Fibroblast of skin of scalp (primary cell): ENCODE measurements at regions not wholly inside any gene's neighbourhood (a gene's known extent, or its start where the extent isn't known, plus 50 kb on each side); places are given as distances from the start of the nearest gene placed in this dataset.

Experiments
- DNase-seq: peaks from one replicate; pipeline ENCODE4 v3.0.0-alpha.2; 2013

DNA sequence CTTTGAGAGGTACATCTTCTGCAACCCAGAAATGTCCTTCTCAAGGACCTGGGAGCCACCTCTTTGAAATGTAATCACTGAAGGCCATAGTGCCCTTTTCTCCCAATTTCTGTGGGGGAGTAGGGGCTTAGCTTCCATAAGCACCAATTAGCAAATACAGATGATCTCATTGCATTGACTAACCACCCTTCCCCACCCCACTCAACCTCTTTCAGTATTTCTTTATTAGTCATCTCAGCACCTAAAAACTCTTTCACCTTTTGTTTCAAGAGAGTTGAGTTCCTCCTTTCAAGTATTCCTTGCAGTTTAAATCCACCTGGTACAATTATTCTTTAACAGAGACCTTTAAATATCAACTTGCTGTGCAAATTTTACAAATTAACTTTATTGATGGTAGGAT is 1011.8 kb upstream of the CDH2 start:
- DNase-seq = no peak

DNA sequence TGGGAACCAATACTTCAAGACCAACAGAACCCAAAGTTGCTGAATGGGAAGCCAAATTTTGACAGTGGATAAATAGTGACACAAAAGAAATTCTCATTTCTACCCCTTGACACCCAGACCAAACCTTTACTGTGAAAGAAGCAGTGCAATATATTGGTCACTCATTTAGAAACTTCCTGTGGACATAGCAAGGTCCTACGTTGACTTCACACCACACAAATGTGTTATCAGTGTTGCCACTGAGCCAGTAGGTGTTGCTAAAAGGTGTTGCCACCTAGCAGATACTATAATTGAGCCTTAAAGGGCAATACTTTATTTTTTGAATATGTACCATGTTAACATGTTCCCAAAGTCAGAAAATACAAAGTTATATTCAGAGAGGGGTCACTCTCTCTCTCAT is 1008.9 kb upstream of the CDH2 start:
- no peak for DNase-seq

DNA sequence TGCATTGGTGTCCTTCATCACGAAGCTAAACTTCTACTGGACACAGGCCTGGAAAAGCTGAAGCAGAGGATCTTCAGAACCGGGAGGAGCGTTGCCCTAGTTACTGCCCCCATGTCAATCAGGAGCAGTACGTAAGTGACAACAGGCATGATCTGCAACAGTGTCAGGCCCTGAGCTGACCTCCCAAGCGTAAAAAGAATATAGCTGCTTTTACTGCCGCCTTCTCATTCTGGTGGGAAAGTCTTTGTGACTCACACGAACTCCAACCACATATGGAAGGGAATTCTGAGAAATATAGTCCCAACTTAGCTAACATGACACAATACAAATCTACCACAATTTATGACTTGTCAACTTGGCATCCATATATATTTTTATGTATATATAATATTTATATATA is 1007.7 kb upstream of the CDH2 start:
- DNase-seq = peak; percentile 83

DNA sequence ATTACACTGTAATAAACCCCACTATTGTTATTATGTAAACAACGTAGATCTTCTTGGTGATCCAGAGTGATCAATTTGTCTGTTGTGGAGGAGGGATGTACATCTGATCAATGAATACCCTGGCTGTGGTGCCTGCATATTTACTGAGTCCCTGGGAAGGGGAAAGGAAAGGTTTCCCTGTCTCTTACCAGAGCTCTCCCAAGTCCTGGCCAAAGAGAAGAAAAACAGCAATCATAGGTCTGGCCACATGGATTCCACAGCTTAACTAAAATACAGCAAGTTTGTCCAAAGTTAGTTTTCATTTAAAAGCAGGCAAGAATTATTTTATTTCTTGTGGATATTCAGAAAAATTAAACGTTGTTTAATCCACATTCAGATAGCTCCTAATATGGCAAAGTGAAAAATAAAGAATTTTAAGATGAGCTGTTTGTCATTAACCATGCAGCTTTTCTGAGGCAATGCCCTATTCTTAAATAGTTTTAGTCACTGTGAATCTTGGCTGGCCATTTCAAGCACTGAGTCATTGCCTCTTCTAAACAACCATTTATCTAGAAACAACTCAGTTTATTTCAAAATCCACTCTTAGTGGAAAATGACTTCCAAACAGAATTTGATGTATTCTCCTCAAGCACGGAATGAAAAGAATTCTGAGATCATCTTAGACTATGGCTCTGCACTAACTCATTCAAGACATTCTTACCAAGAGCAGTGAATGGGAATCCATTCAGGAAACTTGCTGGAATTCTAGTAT is 1004.4 kb upstream of the CDH2 start:
- peak; percentile 97 for DNase-seq

DNA sequence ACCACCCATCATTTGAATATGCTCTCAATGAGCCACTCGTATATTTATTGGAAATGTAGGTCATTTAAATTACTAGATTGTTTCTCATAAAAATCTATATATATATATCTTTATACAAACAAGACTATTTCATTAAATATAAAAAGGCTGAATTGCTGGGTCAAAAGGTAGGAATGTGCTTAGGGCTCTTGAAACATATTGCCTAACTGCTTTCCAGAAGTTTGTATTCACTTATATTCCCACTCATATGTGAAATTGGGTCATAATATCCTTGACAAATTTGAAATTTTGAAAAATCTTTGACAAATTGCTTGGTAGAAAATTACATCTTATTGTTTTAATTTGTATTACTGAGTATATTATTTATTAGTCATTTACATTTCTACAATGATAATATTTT is 999.8 kb upstream of the CDH2 start:
- DNase-seq = no peak

DNA sequence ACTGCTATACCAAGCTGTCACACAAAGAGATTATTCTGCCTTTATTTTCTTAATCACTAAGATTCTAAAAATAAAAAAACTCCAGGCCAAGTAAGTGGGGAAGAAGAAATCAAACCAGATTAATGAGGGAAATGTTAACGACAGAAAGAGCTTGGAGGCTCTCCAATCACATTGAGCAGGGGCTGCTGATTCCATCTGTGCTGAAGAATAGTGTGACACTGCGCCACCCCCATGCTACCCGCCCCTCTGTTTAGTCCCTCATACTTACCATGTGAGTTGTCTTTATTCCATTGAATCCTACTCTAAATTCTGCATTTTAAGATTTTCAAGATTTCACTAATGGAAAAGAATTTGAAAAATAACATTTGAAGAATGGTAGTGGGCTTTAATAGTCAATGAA is 998.0 kb upstream of the CDH2 start:
- no peak for DNase-seq

DNA sequence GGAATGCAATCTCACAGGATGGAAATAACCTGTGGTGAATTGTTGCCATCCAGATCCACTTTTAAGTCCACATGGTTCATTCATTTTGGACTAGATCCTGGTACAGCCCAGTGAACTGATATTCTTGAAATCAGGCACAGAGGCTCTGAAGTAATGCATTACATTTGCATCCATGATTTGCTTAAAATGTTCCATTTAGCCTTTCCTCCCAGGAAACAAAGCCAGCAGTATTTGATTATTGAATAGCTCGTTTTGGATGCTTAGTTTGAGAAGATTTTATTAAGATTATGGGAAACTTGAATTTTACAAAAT is 995.8 kb upstream of the CDH2 start:
- DNase-seq = no peak

DNA sequence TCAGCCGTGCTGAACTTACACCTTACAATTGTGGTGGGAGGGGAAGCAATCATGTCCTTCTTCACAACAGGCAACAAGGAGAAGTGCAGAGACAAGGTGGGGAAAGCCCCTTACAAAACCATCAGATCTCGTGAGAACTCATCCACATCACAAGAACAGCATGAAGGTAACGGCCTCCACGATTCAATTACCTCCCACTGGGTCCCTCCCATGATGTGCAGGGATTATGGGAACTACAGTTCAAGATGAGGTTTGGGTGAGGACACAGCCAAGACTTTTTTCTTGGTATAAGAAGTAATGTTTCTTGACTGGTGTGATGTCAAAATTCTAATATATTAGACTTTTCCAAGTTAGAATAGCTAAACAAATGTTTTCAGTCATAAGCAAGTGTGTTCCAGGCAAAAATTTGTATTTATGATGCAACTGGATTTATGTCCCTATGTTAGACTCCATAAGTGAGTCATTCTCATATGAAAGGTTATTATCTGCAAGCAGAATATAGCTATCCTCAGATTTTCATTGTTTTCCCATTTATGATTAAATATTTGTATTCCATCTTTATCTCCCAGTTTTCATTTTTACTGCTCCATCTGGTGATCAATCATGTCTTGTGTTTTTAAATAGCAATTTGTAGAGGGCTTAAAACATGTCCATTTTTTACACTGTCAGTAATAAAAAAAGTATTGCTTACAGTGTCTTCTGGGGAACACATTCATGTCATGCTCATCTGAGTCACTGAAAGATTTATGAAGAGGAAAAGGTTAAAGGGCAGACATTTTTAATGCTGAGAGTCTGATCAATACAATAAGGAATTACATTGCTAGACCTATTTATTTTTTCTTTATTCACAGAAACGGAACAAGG is 995.2 kb upstream of the CDH2 start:
- DNase-seq = no peak

DNA sequence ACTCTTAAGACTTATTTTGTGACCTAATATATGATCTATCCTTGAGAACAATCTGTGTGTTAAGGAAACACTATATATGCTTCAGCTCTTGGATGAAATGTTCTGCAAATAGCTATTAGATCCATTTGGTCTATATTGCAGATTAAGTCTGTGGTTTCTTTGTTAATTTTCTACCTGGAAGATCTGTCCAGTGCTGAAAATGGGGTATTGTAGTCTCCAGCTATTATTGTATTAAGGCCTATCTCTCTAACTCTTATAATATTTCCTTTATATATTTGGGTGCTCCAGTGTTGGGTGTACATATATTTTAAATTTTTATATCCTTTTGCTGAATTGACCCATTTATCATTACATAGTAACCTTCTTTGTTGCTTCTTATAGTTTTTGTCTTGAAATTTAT is 992.7 kb upstream of the CDH2 start:
- no peak for DNase-seq

DNA sequence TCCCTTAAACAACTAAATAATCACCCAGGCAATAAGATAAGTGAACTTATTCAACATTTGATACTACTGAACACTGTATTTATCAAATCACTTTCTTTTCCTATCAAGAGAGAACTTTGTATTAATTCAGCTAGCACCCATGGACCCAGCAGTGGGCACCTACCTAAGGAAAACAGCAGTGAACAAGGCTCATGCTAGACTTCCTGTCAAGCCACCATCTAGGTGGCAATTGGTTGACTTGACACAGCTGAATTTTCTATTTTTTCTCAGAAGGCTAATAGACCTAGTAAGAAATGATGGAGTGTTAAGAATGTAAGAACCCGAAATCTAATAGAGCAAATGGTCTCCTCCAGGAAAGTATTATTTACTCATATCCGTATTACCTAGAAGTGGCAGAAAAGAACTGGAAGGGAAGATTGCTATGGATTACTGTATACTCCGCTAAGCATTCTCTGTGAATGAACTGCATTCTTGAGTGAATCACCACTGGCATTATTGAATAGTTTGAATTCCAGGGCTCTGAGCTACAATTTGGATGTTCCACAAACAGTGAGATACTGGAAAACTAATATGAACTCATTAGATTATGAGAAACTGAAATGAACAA is 988.2 kb upstream of the CDH2 start:
- peak; percentile 96 for DNase-seq

DNA sequence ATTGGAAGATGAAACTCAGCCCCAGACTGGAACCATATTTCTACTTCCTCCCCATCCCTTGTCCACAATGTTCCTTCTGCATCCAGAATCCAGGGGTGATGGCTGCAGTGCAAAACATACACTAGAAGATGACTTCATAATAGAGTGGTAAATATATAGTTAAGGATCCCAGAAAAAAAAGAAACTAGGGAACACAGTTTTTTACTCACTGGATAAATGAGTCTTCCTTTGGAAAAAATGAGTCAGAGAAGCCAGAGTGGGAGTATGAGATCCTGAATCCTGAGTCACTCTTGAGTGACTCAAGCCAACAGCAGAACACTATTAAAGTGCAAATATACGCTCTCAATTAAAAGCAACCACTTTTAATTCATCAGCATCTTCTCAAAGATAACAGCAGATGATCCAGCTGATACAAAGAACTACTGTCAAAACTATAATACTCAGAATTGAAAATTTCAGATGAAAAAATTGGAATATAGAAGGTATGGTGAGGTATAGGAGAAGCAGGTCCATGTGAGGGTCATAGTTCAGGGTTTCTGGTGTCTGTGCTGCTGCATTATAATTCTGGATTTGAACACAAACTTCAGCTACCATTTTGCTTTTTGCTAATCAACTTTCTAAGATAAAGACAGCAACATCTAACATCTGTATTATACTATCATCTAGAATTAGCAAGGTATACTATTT is 987.2 kb upstream of the CDH2 start:
- DNase-seq = peak; percentile 97

DNA sequence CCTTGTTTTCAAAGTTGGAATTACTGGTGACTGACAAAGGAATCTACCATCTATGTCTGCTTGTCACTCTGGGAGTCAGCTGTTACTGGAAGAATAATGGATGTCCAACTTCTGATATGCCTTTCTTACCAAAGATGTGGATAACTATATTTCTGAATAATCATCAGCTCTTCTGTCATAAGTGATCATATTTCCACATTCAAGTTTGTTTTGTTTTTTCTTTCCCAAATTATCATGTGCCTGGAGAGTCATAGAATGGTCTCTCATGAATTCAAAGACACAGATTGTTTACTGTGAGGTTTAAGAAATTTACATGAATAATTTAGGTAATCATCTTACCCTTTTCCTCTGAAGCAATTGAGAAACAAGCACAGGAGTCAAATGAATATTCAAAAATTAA is 986.7 kb upstream of the CDH2 start:
- DNase-seq = no peak

DNA sequence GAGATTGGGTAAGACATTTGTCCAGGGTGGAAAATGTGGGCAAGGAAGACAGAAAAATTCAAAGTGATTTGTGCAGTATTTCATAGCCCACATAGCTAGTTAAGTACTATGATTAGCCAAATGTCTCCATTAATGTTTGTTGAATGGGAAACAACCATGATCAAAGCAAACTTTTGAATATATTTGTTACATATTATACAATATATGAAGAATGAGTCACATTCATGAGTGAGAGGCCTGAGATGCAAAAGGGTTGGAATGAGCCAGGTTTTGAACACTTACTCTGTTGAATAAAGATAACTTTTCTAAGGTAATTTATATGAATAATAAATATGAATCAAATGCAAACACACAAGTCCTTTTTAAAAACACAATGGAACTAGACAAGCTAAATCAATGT is 984.5 kb upstream of the CDH2 start:
- DNase-seq = no peak

DNA sequence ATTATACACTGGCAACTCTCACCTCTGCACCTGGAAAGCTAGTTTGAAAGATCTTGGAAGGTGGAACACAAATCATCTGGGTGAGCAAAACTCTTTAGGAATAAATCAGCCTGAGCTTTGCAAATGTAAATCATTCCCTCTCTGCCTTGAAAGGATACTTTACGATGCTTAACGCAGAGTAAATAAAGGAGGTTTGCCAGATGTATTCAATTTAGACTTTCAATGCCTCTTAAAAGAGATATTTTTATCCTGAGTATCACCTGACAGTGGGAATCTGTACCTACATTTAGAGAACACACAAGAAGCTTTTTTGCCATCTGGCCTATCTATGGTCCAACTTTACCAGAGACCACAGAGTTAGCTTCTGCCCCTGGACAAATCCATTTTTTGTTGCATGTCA is 983.2 kb upstream of the CDH2 start:
- no peak for DNase-seq

DNA sequence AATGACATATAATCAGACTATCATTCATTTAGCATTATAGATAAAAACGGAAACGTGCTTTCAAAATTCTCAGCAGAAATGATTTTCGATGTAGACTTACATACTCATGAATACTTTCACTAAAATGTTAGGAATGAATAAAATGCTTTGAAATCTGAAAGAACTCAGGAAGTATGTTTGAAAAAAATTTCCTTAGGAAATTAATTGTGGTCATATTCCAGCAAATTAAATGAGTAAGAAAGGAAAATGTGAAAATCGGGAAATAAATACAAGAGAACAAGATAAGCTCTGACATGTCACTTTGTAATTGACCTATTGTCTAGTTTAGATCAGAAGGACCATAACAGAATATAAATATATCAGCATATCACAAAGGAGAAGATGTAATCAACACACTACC is 981.0 kb upstream of the CDH2 start:
- no peak for DNase-seq

DNA sequence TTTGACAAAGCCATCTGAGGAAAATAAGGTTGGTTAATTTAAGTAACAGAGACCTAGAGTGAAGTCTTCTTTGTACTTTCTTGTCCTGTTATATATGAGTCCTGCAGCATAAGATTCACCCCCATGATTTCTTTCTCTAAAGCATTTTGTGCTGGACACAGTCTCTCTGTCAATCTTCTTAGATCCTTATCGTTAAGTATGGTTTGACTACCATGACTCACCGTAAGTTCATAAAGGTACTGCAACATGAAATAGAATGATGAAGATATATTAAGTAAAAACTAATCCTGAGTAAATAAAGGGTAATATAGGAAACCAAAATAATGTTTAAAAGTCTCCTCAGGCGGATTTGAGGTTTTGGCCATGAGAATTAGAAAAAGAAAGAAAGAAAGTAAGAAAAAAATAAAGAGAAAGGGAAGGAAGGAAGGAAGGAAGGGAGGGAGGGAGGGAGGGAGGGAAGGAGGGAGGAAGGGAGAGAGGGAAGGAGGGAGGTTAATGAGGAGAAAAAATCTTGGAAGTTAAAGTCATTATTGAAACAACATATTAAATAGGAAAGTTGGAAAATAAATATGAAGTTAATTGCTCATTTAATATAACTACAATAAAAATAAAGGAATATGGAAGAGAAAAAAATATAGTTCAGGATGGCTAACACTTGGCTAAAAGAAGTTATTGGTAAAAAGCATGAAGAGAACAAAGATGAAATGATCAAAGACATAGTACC is 980.3 kb upstream of the CDH2 start:
- DNase-seq = no peak

DNA sequence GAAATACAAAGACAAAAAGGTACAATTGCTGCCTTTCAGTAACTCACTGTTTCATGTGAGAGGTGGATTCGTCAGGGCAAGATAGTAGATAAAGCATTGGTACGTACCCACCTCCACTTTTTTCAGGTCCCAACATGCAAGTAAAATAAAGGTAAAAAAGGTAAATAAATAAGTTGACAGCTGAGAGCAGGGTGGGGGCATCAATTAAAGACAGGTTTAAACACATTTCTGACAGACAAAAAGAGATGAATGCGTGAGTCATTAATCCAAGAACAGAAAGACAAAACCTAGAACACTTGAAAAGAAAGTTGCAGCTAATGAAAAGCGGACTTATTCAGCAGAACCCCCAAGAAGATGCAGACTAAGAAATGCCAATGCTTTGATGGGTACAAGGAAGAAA is 979.6 kb upstream of the CDH2 start:
- no peak for DNase-seq

DNA sequence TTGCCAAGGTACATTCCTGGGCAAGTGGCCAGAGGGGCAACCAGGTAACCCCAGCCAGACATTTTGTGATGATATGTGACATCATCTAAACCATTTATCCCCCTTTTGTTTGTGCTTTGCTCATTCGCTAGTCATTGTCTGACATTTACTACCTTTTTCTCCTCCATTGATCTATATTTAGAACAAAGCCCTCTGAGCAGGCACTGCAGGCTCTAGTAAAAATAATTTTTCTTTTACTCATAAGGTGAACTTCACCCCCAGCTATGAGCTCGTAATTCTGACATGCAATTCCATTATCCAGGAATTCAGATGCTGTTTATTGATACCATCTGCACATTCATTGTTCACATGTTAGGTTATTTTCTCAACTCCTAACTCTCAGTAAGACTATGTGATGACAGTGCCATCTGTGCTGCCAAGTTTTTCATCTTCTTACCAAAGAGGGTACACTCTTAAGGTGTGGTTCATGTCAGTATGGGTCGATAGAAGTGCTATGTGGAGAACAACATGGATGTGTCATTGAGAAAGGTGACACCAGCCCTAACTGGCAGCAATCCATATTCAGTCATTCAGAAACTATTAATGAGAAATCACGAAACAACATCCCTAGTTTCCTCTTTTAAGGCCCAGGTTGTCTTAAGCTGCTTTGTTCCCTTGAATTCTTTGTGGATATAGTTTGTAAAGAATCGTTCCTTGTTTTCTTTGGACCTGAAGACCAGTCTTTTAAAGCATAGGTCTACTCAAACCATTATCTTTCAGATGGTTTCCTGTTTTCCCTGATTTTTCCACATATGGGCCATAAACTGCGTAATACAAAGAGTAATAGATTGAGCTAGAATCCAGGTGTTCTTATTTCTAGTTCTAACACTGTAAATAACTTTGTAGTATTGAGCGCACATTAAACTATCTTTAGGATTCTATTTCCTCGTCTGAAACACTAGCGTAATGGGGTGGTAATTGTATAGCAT is 978.1 kb upstream of the CDH2 start:
- DNase-seq = peak; percentile 85

DNA sequence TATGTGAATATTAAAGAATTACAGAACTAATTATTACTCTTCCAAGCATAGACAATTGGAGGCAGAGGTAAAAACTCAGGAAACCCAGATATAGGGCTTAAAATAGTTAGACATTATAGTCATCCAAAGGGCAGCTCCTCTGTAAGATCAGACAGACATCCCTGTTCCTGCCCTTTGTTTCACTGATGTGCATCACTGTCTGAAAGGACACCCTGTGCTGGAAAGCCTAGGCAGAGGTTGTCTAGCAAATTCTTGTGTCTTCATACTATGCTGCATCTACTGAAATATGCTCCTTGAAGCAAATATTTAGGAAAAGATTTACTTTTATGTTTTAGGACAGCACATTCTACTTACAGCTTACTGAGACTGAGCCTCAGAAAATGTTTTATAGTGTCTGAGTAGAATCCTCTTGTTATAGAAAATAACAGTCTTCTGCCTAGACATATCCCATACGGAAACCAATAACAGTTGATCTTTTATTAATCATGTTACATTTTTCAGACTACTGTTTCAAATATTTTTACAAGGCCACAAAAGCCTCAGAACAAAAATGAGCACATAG is 977.3 kb upstream of the CDH2 start:
- DNase-seq = peak; percentile 58

DNA sequence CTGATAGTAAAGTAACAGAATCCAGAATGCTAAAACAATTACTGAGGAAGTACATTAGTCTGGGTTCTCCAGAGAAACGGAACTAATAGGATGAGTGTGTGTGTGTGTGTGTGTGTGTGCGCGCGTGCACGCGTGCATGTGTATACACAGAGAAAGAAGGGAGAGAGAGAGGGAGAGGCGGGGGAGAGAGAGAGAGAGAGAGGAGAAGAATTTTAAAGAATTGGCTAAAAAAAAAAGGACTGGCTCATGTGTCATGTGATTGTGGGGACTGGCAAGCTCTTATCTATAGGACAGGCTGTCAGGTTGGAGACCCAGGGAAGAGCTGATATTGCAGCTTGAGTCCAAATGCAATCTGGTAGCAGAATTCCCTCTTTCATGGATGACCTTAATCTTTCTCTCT is 976.2 kb upstream of the CDH2 start:
- no peak for DNase-seq

DNA sequence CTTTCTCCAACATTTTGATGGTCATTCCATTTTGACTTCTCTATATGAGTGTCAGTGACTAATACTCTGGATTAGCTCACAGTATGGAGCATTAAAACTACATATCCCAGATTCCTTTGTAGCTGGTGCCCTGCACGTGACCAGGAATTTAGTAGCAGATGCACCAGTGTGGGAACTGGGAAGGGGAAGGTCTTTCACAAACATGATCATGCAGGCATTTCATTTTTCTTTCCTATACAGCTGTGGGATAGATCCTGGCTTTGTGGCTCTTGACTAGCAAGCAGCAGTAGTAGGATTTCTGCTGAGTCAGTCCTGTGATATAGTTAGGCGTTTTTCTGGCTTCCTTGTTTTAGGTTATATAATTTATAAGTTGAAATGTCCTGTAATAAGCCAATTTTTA is 971.0 kb upstream of the CDH2 start:
- peak; percentile 85 for DNase-seq
